GM19397 (cell line): ENCODE measurements at regions not wholly inside any gene's neighbourhood (a gene's known extent, or its start where the extent isn't known, plus 50 kb on each side); places are given as distances from the start of the nearest gene placed in this dataset.
"Not testable (repeated sequence)": the region's sequence is repeated elsewhere in the genome, so short reads cannot be mapped to it uniquely, and the experiment has no call there.

Source experiments
- ATAC-seq: cut with Tn5 transposase; IDR thresholded peaks from one replicate; pipeline ENCODE4 v1.9.1; 2021; ENCODE audit warnings: mild to moderate bottlenecking, moderate library complexity; ENCODE audit not compliant: unreplicated experiment

- no peak for ATAC-seq
Measured at GRCh38 chr4:27807207-27807606, 946.6 kb downstream of the STIM2 start.

DNA sequence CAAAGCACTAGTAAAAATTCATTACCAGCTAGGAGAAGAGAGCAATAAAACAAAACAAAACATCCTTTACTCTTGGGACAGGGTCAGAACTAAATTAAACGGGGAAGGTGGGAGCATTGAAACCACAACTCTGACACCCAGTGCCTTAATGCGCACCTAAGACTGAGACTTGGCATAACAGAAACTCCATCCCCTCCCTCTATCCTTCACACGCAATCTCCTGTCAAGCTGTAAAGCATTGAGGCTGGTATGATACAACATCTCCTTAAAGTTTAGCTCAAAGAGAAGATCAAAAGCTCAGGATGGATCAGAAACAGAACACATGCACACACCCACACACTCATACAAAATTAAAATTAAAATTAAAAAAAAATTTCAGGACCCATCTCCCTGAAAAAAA, 951.3 kb downstream of the STIM2 start:
- ATAC-seq: no peak

- ATAC-seq: not testable (repeated sequence)
Measured at GRCh38 chr4:27813226-27813625, 952.6 kb downstream of the STIM2 start.

DNA sequence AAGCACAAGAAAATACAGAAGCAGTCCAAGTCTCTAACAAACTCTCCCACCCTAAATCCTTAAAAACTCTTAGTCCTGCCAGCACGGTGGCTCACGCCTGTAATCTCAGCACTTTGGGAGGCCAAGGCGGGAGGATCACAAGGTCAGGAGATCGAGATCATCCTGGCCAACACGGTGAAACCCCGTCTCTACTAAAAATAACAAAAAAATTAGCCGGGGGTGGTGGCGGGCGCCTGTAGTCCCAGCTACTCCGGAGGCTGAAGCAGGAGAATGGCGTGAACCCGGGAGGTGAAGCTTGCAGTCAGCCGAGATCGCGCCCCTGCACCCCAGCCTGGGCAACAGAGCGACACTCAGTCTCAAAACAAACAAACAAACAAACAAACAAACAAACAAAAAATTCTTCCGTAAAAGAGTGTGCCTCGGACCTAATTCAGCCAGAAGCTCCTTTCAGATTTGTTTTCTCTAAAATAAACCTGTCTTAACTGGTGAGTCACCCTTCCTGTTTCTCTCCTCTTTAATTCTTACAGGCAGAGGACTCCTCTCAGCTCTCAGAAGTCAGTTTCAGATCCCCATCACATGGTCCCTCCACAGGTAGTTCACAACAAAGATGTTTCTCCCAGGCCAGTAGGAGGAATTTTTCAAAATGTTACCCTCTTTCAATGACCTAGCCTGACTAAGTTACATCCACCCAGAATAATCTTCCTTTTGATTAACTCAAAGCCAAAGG, 953.2 kb downstream of the STIM2 start:
- not testable (repeated sequence) for ATAC-seq

- no peak for ATAC-seq
Measured at GRCh38 chr4:27819246-27819645, 958.6 kb downstream of the STIM2 start.

- no peak for ATAC-seq
Measured at GRCh38 chr4:27828843-27829242, 968.2 kb downstream of the STIM2 start.

DNA sequence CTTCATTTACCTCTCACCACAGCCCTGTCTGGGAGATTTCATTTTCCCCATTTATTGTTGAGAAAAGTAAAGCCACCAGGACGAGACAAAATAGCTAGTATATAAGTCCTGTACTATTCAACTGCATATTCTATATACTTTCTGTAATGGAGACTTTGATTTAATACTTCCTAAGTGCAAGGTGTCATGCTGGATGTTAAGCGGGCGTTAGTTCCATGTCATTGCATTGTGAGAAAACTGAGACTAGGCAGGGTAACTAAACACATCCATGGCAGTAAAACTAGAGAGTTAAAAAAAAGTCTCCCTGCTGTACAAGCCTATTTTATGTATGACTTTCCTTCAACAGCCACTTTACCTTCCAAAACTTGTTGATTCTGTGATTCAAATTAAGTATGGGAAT, 969.6 kb downstream of the STIM2 start:
- ATAC-seq: no peak

GRCh38 chr4:27835851-27836250, 975.2 kb downstream of the STIM2 start:
- ATAC-seq: no peak

DNA sequence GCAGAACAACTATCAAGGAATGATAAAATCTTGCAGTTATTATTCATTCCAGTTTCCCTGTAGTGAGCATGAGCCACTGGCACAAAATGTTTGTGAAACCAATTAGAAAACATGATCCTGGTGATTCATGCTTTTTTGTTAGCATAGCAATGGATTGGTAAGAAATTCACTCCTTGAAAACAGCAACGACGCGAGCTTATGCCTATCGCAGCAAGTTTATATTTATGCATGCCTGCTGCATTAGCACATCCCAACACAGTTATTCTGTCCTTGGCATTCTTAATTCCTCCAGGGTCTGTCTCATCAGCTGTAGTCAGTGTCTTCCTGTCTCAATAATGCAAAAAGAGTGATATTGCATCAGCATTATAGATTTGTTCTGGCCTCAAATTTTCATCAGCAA, 975.9 kb downstream of the STIM2 start:
- no peak for ATAC-seq

GRCh38 chr4:27843776-27844175, 983.1 kb downstream of the STIM2 start:
- ATAC-seq: no peak

DNA sequence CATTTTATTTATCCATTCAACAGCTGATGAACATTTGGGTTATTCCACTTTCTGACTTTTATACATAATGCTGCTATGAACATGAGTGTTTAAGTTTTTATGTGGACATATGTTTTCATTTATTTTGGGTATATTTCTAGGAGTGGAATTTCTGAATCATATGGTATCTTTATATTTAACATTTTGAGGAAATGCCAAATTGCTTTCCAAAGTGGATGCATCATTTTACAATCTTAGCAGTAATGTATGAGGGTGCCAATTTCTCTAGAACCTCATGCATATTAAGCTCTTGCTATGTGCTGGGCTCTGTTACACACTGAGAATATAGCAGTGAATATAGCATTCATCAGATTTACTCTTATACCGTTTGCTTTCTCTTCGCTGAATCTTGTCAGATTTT, 983.7 kb downstream of the STIM2 start:
- ATAC-seq: no peak

GRCh38 chr4:27846951-27847350, 986.3 kb downstream of the STIM2 start:
- no peak for ATAC-seq

- ATAC-seq: no peak
Measured at GRCh38 chr4:27861381-27861787, 1000.7 kb downstream of the STIM2 start.

DNA sequence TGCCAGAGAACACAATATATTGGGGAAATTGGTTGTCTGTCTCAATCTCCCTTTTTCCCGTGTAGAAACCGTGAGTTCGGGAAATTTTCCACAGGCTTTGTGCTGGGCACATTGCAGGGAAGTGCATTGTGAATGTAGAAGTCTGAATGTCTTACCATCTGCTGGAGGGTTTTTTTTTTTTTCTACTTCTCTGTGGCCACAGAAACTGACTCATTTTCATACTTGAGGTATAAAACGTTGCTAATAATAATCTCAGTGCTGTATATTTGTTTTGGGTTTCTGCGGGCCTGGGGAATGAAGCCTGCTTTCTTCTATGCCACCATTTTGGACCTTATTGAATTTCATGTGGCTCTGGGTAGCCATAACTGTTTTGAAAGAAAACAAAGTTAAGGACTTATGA, 1001.2 kb downstream of the STIM2 start:
- no peak for ATAC-seq

DNA sequence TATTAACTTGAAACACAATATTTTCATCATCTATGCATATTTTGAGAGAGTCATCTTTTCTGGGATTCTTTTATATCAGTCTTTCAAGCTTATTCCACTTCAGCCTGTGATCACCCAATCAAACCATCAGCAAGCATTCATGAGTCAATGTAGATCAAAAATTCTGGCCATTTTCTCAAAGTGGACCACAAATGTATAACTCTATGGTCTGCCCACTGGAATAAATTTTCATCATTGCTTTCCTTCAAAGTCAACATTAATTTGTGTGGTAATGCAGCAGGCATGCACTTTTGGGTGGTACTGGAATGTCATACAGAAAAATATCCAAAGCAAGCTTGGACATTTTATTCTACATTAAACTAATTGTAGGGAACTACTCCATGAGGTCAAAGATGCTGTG, 1013.0 kb downstream of the STIM2 start:
- no peak for ATAC-seq

- ATAC-seq: no peak
Measured at GRCh38 chr4:27881705-27882104, 1021.1 kb downstream of the STIM2 start.

DNA sequence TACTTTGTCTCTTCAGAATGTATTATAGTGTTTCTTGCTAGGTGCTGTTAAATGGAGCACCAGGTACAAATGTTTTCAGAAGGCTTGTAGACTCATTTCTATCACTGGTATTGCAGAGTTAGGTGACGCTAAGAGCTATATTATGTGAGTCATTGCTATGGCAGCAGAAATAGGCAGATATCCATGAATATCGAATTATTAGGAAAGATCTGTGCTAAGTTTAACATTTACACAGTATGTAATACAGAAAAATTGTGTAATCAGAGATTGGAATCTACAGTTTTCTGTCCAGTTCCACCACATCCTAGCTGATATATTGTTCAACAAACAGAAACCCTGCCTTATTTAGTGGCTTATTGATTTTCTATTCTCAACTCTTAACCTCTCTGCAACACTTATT, 1025.5 kb downstream of the STIM2 start:
- ATAC-seq: no peak

DNA sequence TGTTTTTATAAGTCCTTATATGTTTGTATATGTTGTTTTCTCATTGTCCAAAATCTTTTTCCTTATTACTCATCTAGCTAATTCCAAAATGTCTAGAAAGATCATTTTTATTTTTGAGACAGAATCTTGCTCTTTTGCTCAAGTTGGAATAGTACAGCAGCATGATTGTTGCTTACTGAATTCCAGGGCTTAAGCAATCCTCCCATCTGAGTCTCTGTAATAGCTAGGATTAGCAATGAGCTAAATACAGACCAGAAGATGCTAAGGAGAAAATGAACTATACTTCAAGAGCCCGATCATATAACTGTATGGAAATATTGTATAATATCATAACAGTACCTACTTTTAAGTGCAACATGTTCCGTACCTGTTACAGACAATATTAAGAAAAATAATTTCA, 1027.0 kb downstream of the STIM2 start:
- ATAC-seq: no peak

GRCh38 chr4:27888505-27888904, 1027.9 kb downstream of the STIM2 start:
- no peak for ATAC-seq

GRCh38 chr4:27894951-27895350, 1034.3 kb downstream of the STIM2 start:
- ATAC-seq: no peak

- no peak for ATAC-seq
Measured at GRCh38 chr4:27908356-27908755, 1047.7 kb downstream of the STIM2 start.

DNA sequence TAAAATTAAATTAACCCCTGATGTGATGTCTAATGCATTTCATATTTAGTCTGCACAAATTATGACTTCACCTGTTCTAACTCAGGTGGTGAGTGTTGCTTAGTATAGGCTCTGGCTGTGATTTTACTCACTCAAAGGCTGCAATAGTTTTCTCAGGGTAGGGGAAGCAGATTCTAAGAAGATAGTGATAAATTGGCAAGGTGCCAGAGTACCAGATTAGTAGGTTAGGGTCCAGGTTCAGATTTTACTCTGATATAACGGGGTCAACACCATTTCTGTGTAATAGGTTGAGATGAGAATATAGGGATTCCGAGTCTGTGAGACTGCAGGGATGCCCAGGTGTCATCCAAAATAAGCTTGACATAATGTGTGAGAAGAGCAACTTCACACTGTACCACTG, 1049.6 kb downstream of the STIM2 start:
- no peak for ATAC-seq

- ATAC-seq: no peak
Measured at GRCh38 chr4:27911047-27911446, 1050.4 kb downstream of the STIM2 start.
